ENCODE measurements at regions not wholly inside any gene's neighbourhood (a gene's known extent, or its start where the extent isn't known, plus 50 kb on each side); places are given as distances from the start of the nearest gene placed in this dataset.

GRCh38 chr1:232223887-232224286 is 406.0 kb downstream of the SIPA1L2 start:
- no peak overlapping the region for H2AFZ ChIP-seq (ENCODE audit: low read depth, low read length)
- no peaks in the 10 kb centered on the region for H3K9me3 ChIP-seq (replicated peaks; ENCODE audit: control insufficient read depth, insufficient read depth, low read length)
- H3K27me3 ChIP-seq (ENCODE audit: control insufficient read depth in 2 of 2, insufficient read depth in 2 of 2, low read length in 2 of 2), result peaks cover 0 to 2% of the 10 kb centered on the region in 2 experiments
- H3K4me1 ChIP-seq (ENCODE audit: control insufficient read depth, extremely low read depth, insufficient read depth, low read length), result no peaks in the 10 kb centered on the region
- ChIA-PET CTCF (no interaction called here), POLR2A (no interaction called here)
- H3K27ac ChIP-seq (ENCODE audit: insufficient read depth, low read depth, low read length), result no peak overlapping the region
- H3K9me1 ChIP-seq (replicated peaks; ENCODE audit: control insufficient read depth, extremely low read depth, insufficient read depth, low read length), result no peaks in the 10 kb centered on the region
- no peak overlapping the region for H3K4me3 ChIP-seq (replicated peaks in 1 of 3; ENCODE audit: insufficient read depth in 1 of 3, low read depth in 1 of 3, low read length in 3 of 3)
- DNase-seq (ENCODE audit: low read depth, low spot score) (no peak), FAIRE-seq (no peak)
- H3K79me2 ChIP-seq (ENCODE audit: control insufficient read depth, insufficient read depth, low read length), result no peaks in the 10 kb centered on the region
- H3K36me3 ChIP-seq (ENCODE audit: control insufficient read depth in 2 of 2, extremely low read depth in 1 of 2, insufficient read depth in 2 of 2, low read length in 2 of 2), result no peaks in the 10 kb centered on the region
- H3K4me2 ChIP-seq (ENCODE audit: insufficient read depth, low read length), result no peak overlapping the region
- H3K9ac ChIP-seq (replicated peaks; ENCODE audit: extremely low read depth, insufficient read depth, low read length), result no peak overlapping the region
- dilution Hi-C loops (cut with MboI; ENCODE audit: extremely low pct_ligation_motif_present, low sequenced_read_pairs), result no loop called here
- no peaks in the 10 kb centered on the region for H4K20me1 ChIP-seq (replicated peaks; ENCODE audit: control insufficient read depth, extremely low read depth, insufficient read depth, low read length)
- BruUV-seq (replicated peaks), result no TSS peak
- intact Hi-C loops (cut with micrococcal nuclease), result no loop called here
- TF ChIP-seq, protein P1, sequence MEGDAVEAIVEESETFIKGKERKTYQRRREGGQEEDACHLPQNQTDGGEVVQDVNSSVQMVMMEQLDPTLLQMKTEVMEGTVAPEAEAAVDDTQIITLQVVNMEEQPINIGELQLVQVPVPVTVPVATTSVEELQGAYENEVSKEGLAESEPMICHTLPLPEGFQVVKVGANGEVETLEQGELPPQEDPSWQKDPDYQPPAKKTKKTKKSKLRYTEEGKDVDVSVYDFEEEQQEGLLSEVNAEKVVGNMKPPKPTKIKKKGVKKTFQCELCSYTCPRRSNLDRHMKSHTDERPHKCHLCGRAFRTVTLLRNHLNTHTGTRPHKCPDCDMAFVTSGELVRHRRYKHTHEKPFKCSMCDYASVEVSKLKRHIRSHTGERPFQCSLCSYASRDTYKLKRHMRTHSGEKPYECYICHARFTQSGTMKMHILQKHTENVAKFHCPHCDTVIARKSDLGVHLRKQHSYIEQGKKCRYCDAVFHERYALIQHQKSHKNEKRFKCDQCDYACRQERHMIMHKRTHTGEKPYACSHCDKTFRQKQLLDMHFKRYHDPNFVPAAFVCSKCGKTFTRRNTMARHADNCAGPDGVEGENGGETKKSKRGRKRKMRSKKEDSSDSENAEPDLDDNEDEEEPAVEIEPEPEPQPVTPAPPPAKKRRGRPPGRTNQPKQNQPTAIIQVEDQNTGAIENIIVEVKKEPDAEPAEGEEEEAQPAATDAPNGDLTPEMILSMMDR (IDR thresholded peaks at IDR 0.05; ENCODE audit: extremely low read depth in 1 of 2, insufficient read depth in 1 of 2, low read depth in 1 of 2, low read length in 2 of 2), result no peak
- TF ChIP-seq JUN (IDR thresholded peaks at IDR 0.05; ENCODE audit: borderline replicate concordance, insufficient read depth, insufficient read length, low read depth), result no peak
- no peak for TF ChIP-seq POLR2AphosphoS5 (IDR thresholded peaks at IDR 0.05; ENCODE audit: insufficient read depth, low read depth, low read length)
- TF ChIP-seq MYC (IDR thresholded peaks at IDR 0.05; ENCODE audit: low read depth, low read length), result no peak
- no peak for TF ChIP-seq MAX (IDR thresholded peaks at IDR 0.05; ENCODE audit: insufficient read depth, insufficient read length)

DNA sequence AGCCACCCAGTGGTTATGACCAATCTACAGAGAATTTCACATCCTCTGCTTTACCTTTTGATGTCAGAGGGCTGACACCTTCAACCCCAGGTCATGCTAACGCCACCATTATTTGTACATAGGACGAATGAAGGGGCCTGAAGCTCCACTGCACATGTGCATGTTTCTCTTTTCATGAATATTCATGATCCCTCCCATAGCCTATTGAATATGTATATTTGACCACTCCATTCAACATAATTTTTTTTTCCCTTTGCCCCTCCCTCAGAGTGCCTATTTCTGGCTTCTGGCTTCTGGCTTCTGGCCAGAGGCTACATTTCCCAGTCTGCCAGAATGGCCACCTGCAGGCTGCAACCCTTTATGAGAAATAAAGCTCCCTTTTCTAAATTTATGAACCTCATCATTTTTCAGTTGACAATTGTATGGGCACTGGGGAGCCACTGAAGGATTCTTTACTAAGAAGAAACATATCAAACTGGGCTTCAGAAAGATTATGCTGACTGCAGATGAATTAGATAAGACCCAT is 406.7 kb downstream of the SIPA1L2 start:
- no peaks in the 10 kb centered on the region for H3K36me3 ChIP-seq (ENCODE audit: control insufficient read depth in 2 of 2, extremely low read depth in 1 of 2, insufficient read depth in 2 of 2, low read length in 2 of 2)
- no peaks in the 10 kb centered on the region for H3K9me1 ChIP-seq (replicated peaks; ENCODE audit: control insufficient read depth, extremely low read depth, insufficient read depth, low read length)
- POLR2A ChIA-PET, result no interaction called here
- H3K4me2 ChIP-seq (ENCODE audit: insufficient read depth, low read length), result no peak overlapping the region
- DNase-seq (ENCODE audit: low read depth, low spot score) (no peak), FAIRE-seq (no peak)
- no peak overlapping the region for H3K4me3 ChIP-seq (replicated peaks in 1 of 3; ENCODE audit: insufficient read depth in 1 of 3, low read depth in 1 of 3, low read length in 3 of 3)
- BruUV-seq (replicated peaks), result no TSS peak
- H3K9me3 ChIP-seq (replicated peaks; ENCODE audit: control insufficient read depth, insufficient read depth, low read length), result no peaks in the 10 kb centered on the region
- dilution Hi-C loops (cut with MboI; ENCODE audit: extremely low pct_ligation_motif_present, low sequenced_read_pairs) (no loop called here), intact Hi-C loops (cut with micrococcal nuclease) (no loop called here)
- CTCF ChIA-PET, result no interaction called here
- H3K27me3 ChIP-seq (ENCODE audit: control insufficient read depth in 2 of 2, insufficient read depth in 2 of 2, low read length in 2 of 2), result peaks cover 0 to 2% of the 10 kb centered on the region in 2 experiments
- H3K27ac ChIP-seq (ENCODE audit: insufficient read depth, low read depth, low read length), result no peak overlapping the region
- no peak overlapping the region for H2AFZ ChIP-seq (ENCODE audit: low read depth, low read length)
- H3K9ac ChIP-seq (replicated peaks; ENCODE audit: extremely low read depth, insufficient read depth, low read length), result no peak overlapping the region
- no peaks in the 10 kb centered on the region for H3K4me1 ChIP-seq (ENCODE audit: control insufficient read depth, extremely low read depth, insufficient read depth, low read length)
- TF ChIP-seq POLR2AphosphoS5 (IDR thresholded peaks at IDR 0.05; ENCODE audit: insufficient read depth, low read depth, low read length) (no peak), EZH2 (IDR thresholded peaks at IDR 0.05; ENCODE audit: borderline replicate concordance, low read depth, low read length, severe bottlenecking) (no peak), GATA2 (IDR thresholded peaks at IDR 0.05; ENCODE audit: insufficient read depth, insufficient read length, low read depth, low read length) (no peak), FOS (IDR thresholded peaks at IDR 0.05; ENCODE audit: borderline replicate concordance, insufficient read depth, low read length) (no peak), POLR2A (IDR thresholded peaks at IDR 0.05; ENCODE audit: low read depth, low read length) (no peak), JUN (IDR thresholded peaks at IDR 0.05; ENCODE audit: borderline replicate concordance, insufficient read depth, insufficient read length, low read depth) (no peak), MAX (IDR thresholded peaks at IDR 0.05; ENCODE audit: insufficient read depth, insufficient read length) (no peak), MYC (IDR thresholded peaks at IDR 0.05; ENCODE audit: low read depth, low read length) (no peak)
- TF ChIP-seq, protein P1 (IDR thresholded peaks at IDR 0.05; ENCODE audit: extremely low read depth in 1 of 2, insufficient read depth in 1 of 2, low read depth in 1 of 2, low read length in 2 of 2), result no peak
- H4K20me1 ChIP-seq (replicated peaks; ENCODE audit: control insufficient read depth, extremely low read depth, insufficient read depth, low read length), result no peaks in the 10 kb centered on the region
- no peaks in the 10 kb centered on the region for H3K79me2 ChIP-seq (ENCODE audit: control insufficient read depth, insufficient read depth, low read length)

Data from endothelial cell of umbilical vein (primary cell).